Heart right ventricle (tissue), 16 donors: ENCODE measurements at regions not wholly inside any gene's neighbourhood (a gene's known extent, or its start where the extent isn't known, plus 50 kb on each side); places are given as distances from the start of the nearest gene placed in this dataset.

Experiments used
- ATAC-seq, 8 donors: fragments of 200-7000 bp; cut with Tn5 transposase; one replicate each; pipeline ENCODE4 v1.9.1; 2020; ENCODE audit warnings: mild to moderate bottlenecking in 8 of 8, moderate library complexity in 8 of 8, moderate number of reproducible peaks in 1 of 8
- DNase-seq, 2 donors: peaks; one replicate each; pipeline ENCODE4 v3.0.0-alpha.2; 2020
- H3K27ac ChIP-seq, 10 donors: fragments of 200-600 bp; sonication (generic) in 2 of 10; one replicate each; pipeline versions ENCODE4 v1.5.0 to v1.8.0; 2020 to 2022; ENCODE audit warnings: mild to moderate bottlenecking in 3 of 10
- H3K27me3 ChIP-seq, 7 donors: fragments of 200-600 bp; one replicate each; pipeline ENCODE4 v1.8.0; 2021 to 2022; ENCODE audit warnings: mild to moderate bottlenecking in 2 of 7
- H3K36me3 ChIP-seq, 9 donors: fragments of 200-600 bp; sonication (generic) in 1 of 9; one replicate each; pipeline versions ENCODE4 v1.5.0 to v1.8.0; 2020 to 2022; ENCODE audit warnings: mild to moderate bottlenecking in 2 of 9
- H3K4me1 ChIP-seq, 9 donors: fragments of 200-600 bp; sonication (generic) in 1 of 9; one replicate each; pipeline versions ENCODE4 v1.5.0 to v1.8.0; 2020 to 2022; ENCODE audit warnings: mild to moderate bottlenecking in 4 of 9
- H3K4me3 ChIP-seq, 10 donors: fragments of 200-600 bp; sonication (generic) in 2 of 10; one replicate each; pipeline versions ENCODE4 v1.5.0 to v1.8.0; 2020 to 2022; ENCODE audit warnings: mild to moderate bottlenecking in 7 of 10, moderate library complexity in 2 of 10
- H3K9me3 ChIP-seq, 11 donors: fragments of 200-600 bp in 10 of 11; sonication (generic) in 2 of 11; one replicate each; pipeline versions ENCODE4 v1.5.0 to v1.8.0; 2013 to 2022; ENCODE audit warnings: mild to moderate bottlenecking in 2 of 11, control low read depth in 1 of 11, moderate library complexity in 1 of 11
- WGBS, 2 donors: extraction: QIAGEN DNeasy Blood & Tissue Kit; methylation state at CpG; one replicate each; pipeline ENCODE4 v1.1.7; 2013; ENCODE audit warnings: inconsistent platforms in 1 of 2; 5-methylcytosine and 5-hydroxymethylcytosine counted together
- intact Hi-C, 10 donors: fragments of 100-400 bp; cut with DNase I; formaldehyde crosslinking; loops; one replicate each; pipeline versions ENCODE4 v1.11.1 to v1.14.2; 2022
- TF ChIP-seq, protein P1 (sequence below), 9 donors: fragments of 200-600 bp; sonication (generic) in 2 of 9; IDR thresholded peaks; one replicate each; pipeline versions ENCODE4 v1.5.0 to v1.8.0; 2021 to 2022; ENCODE audit warnings: antibody characterized with exemption in 9 of 9, mild to moderate bottlenecking in 5 of 9, moderate library complexity in 1 of 9
- donor health status: Arrhythmogenic right ventricular cardiomyopathy.
- donor health status: ischemic (EF 13 %, LVEDD 7.1; RV severe dilation, severe dysfunction).
- donor health status: healthy with polysubstance abuse.
- donor health status: DM: no; HTN: yes; CAD: no.
- donor health status: DM: no; HTN: no; CAD: no.
- donor health status: ischemic (EF 25% LVEDD 6.9; RV normal size, moderate dysfunction).
- donor health status: ischemic (EF 25% LVEDD 5.7; RV mildly dilated, moderate dysfunction).
- donor health status: healthy.
- donor health status: DM: yes; HTN: yes; CAD: no.
- donor health status: Ischemic cardiomyopathy.
- donor health status: ischemic (EF 35%, LVEDD 5.7; RV mildly dilated, moderate dysfunction).
- donor health status: nonischemic (EF 11% LVEDD 7.7; RV severe dilation, severe dysfunction).
- donor health status: DM: yes; HTN: yes; CAD: no.
- donor health status: PGD.
- donor health status: ischemic (EF 29% LVEDD 5.4; RV normal size, mild dysfunction).
- donor health status: nonischemic (EF 23%, LVEDD 6.1; RV moderate dilation, normal function).

DNA sequence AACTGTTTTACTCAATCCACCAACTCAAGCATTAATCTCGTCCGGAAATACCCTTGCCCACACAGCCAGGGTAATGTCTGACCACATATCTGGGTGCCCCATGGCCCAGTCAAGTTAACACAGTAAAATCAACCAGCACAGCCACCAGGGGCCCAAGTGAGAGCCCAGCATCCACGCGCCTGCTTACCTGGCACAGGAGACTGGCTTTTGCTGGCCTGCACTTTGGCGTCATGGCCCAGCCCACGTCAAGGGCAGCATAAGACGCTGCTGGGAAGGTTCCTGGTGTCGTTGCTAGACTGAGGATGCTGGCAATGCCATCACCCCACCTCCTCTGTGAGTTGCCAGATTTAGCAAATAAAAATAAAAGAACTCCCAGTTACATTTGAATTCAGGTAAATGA is 53.6 kb upstream of the BCL11B start:
- no peaks in the 10 kb centered on the region for H3K9me3 ChIP-seq
- ATAC-seq: no peak
- DNase-seq: no peak
- no peaks in the 10 kb centered on the region for H3K36me3 ChIP-seq
- no peak overlapping the region for H3K4me3 ChIP-seq
- TF ChIP-seq, protein P1, sequence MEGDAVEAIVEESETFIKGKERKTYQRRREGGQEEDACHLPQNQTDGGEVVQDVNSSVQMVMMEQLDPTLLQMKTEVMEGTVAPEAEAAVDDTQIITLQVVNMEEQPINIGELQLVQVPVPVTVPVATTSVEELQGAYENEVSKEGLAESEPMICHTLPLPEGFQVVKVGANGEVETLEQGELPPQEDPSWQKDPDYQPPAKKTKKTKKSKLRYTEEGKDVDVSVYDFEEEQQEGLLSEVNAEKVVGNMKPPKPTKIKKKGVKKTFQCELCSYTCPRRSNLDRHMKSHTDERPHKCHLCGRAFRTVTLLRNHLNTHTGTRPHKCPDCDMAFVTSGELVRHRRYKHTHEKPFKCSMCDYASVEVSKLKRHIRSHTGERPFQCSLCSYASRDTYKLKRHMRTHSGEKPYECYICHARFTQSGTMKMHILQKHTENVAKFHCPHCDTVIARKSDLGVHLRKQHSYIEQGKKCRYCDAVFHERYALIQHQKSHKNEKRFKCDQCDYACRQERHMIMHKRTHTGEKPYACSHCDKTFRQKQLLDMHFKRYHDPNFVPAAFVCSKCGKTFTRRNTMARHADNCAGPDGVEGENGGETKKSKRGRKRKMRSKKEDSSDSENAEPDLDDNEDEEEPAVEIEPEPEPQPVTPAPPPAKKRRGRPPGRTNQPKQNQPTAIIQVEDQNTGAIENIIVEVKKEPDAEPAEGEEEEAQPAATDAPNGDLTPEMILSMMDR (IDR thresholded peaks at IDR 0.05): no peak
- H3K27ac ChIP-seq: no peak overlapping the region
- no peaks in the 10 kb centered on the region for H3K4me1 ChIP-seq
- 89 to 96% methylated on average over 8 of the region's 8 CpGs for WGBS, 2 donors
- intact Hi-C loops: loop anchor here in 4 of 10 donors (10.0 kb wide), 1 partner anchor 89 kb away; no protein-coding TSS in a partner anchor
- peaks cover 0 to 53% (median 11%) of the 10 kb centered on the region in 7 donors for H3K27me3 ChIP-seq

DNA sequence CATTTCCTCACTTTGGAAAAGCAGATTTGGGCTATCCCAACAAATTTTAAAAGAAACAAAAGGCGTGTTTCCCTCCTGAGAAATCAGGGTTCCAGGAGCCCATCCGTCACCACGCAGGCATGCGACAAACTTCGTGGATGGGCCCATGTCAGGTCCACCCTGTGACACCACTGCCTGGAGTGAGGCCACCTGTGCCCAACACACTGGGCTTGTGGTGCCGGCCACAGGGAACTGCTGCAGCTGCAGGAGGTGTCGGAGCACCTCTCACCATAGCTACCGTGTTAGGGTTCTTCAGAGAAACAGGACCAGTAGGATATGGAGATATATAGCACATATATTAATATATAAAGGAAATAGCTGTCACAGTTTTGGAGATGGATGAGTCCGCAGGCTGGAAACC is 53.0 kb upstream of the BCL11B start:
- 79 to 90% methylated on average over 9 of the region's 9 CpGs for WGBS, 2 donors
- intact Hi-C loops: loop anchor here in 4 of 10 donors (10.0 kb wide), 1 partner anchor 90 kb away; no protein-coding TSS in a partner anchor
- no peak for ATAC-seq
- Histone ChIP-seq H3K9me3 (no peaks in the 10 kb centered on the region), H3K27me3 (peaks cover 0 to 54% (median 17%) of the 10 kb centered on the region in 7 donors), H3K4me3 (no peak overlapping the region), H3K4me1 (no peaks in the 10 kb centered on the region), H3K27ac (no peak overlapping the region), H3K36me3 (no peaks in the 10 kb centered on the region)
- DNase-seq: no peak
- TF ChIP-seq, protein P1 (IDR thresholded peaks at IDR 0.05): no peak

DNA sequence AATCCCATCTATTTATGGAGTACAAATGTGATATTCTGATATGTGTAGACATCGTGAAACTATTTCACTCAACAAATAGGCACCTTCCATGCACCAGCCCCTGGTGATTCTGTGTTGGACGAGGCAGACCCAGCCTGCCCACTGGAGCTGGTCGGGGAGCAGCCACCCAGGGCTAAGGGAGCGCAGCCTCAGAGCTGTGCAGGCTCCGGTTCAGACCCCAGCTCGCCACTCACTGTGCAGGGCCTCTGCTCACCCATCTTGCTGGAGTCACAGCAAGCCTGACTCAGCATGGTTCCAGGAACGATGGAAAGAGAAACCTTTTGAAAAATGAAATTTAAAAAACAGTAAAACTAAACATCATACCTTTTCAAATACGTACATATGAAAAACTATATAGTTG is 52.3 kb upstream of the BCL11B start:
- Histone ChIP-seq H3K4me1 (no peaks in the 10 kb centered on the region), H3K27ac (no peak overlapping the region), H3K4me3 (no peak overlapping the region), H3K9me3 (no peaks in the 10 kb centered on the region), H3K36me3 (no peaks in the 10 kb centered on the region), H3K27me3 (peaks cover 0 to 62% (median 22%) of the 10 kb centered on the region in 7 donors)
- no peak for ATAC-seq
- no peak for DNase-seq
- 80 to 82% methylated on average over 8 of the region's 8 CpGs for WGBS, 2 donors
- TF ChIP-seq, protein P1 (IDR thresholded peaks at IDR 0.05): no peak
- intact Hi-C loops: loop anchor here in 4 of 10 donors (10.0 kb wide), 1 partner anchor 91 kb away; no protein-coding TSS in a partner anchor

DNA sequence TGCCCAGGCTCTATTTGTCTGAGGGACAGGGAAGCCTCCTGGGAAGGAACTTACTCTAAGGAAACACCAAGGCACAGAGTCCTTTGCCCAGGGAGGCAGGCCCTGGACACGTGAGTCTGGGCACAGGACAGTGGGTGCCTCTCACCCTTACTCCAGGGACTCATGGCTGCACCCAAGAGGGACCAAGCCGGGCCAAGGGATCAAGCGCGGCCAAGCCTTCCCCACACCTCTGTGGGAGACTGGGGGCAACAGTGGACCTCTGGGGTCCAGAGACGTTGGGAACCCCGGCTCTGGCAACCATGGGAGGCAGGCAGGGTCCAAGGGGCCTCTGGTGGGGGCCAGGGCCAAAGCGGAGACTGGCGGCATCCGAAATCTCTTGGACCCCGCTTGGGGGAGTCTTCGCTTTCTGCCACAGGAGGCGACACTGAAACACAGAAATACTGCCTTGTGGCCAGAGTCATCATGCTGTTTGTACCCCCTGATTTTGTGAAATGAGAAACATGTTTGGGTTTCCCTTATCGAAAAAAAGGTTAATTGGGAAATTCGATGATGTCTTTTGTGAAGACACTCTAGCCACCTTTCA is 51.7 kb upstream of the BCL11B start:
- no peak for ATAC-seq
- Histone ChIP-seq H3K4me1 (no peaks in the 10 kb centered on the region), H3K36me3 (no peaks in the 10 kb centered on the region), H3K4me3 (no peak overlapping the region), H3K27ac (no peak overlapping the region), H3K9me3 (no peaks in the 10 kb centered on the region), H3K27me3 (peaks cover 0 to 64% (median 20%) of the 10 kb centered on the region in 7 donors)
- TF ChIP-seq, protein P1 (IDR thresholded peaks at IDR 0.05): no peak
- 85 to 91% methylated on average over 14 of the region's 14 CpGs for WGBS, 2 donors
- DNase-seq: no peak
- intact Hi-C loops: loop anchor here in 4 of 10 donors (10.0 kb wide), 1 partner anchor 91 kb away; no protein-coding TSS in a partner anchor
